ENCODE measurements at regions not wholly inside any gene's neighbourhood (a gene's known extent, or its start where the extent isn't known, plus 50 kb on each side); places are given as distances from the start of the nearest gene placed in this dataset.

DNA sequence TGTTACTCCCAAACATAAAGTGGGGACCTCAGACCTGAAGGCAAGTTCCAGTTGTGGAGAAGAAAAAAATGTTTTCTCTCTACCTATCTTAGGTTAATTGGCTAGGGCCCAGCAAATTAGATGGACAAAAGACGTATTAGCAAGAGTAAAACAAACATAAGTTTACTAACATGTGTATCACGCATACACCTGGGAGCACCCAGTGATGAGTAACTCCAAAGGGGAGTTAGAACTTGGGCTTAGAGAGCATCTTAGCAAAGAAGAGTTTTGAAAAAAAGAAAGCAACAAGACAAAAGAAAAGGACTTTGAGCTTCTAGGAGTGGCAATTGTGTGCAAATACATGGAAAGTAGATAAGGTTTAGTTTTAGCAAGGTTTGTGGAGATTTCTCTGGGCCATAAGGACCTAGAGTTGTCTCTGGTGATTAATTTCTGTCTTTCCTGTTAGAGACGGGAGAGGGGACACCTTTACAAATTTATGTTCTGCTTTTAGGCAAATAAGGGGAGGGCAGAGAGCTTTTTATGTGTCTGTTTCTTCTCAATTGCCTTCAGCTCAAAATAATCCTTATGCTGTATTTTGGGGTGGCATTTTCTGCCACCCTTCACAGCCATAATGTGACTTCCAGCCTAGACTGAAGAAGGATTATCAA is 76.7 kb upstream of the PTGFRN start:
- Histone ChIP-seq H3K36me3 (ENCODE audit: control insufficient read depth, insufficient read depth, low read length) (no peaks in the 10 kb centered on the region), H3K4me3 (ENCODE audit: low read depth, low read length) (no peak overlapping the region), H3K27me3 (ENCODE audit: control insufficient read depth, insufficient read depth, low read length) (peaks cover 6% of the 10 kb centered on the region)
- CTCF ChIA-PET: interaction anchor here (0.7 to 2.0 kb wide), 3 partner anchors 10 to 235 kb away, joined by 3 to 6 read pairs (median 3); no protein-coding TSS in a partner anchor
- TF ChIP-seq, protein P1, sequence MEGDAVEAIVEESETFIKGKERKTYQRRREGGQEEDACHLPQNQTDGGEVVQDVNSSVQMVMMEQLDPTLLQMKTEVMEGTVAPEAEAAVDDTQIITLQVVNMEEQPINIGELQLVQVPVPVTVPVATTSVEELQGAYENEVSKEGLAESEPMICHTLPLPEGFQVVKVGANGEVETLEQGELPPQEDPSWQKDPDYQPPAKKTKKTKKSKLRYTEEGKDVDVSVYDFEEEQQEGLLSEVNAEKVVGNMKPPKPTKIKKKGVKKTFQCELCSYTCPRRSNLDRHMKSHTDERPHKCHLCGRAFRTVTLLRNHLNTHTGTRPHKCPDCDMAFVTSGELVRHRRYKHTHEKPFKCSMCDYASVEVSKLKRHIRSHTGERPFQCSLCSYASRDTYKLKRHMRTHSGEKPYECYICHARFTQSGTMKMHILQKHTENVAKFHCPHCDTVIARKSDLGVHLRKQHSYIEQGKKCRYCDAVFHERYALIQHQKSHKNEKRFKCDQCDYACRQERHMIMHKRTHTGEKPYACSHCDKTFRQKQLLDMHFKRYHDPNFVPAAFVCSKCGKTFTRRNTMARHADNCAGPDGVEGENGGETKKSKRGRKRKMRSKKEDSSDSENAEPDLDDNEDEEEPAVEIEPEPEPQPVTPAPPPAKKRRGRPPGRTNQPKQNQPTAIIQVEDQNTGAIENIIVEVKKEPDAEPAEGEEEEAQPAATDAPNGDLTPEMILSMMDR (IDR thresholded peaks at IDR 0.05; ENCODE audit: insufficient read depth, low read depth, low read length): no peak
- POLR2A ChIA-PET: no interaction called here
- DNase-seq (ENCODE audit: low read depth): no peak

DNA sequence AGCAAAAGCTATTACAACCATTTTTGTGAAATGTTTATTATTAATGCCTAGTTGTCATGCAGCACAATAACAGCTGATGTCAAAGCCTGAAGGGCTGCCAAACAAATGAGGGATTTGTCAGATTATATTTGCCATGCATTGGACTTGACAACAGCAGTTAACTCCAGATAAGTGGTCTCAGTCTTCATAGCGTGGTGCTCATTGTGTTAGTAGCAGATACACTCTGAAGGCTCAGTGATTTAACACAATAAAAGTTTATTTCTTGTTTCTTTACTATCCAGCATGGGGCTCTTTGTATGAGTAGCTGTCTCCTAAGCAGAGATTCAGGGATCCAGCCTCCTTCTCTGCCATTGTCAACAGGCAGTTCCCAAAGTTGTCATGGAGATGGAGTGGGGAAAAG is 76.0 kb upstream of the PTGFRN start:
- H3K4me3 ChIP-seq (ENCODE audit: low read depth, low read length): no peak overlapping the region
- TF ChIP-seq, protein P1 (IDR thresholded peaks at IDR 0.05; ENCODE audit: insufficient read depth, low read depth, low read length): no peak
- ChIA-PET CTCF (interaction anchor here (2.0 kb wide), 1 partner anchor 9 kb away, joined by 6 read pairs; no protein-coding TSS in a partner anchor), POLR2A (no interaction called here)
- no peaks in the 10 kb centered on the region for H3K36me3 ChIP-seq (ENCODE audit: control insufficient read depth, insufficient read depth, low read length)
- no peak for DNase-seq (ENCODE audit: low read depth)
- H3K27me3 ChIP-seq (ENCODE audit: control insufficient read depth, insufficient read depth, low read length): peaks cover 6% of the 10 kb centered on the region

DNA sequence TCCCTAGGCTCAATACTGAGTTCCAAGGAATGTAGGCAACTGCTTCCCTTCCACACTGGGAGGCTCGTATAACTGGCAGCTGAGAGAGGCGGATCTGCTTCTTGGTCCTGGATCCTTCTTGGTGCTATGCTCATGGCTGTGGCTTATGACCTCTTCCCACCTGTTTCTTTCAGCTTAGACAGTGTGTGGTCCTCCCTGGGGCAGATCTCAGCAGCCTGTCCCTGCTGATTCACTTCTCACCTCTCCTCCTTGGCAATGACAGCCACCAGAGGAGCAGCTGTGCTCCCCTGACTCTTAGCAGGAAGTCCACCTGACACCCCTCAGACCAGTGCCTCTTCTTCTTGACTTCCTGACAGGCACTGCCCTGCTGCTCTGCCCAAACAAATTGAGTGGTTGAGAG is 75.1 kb upstream of the PTGFRN start:
- no peak for DNase-seq (ENCODE audit: low read depth)
- CTCF ChIA-PET: no interaction called here

DNA sequence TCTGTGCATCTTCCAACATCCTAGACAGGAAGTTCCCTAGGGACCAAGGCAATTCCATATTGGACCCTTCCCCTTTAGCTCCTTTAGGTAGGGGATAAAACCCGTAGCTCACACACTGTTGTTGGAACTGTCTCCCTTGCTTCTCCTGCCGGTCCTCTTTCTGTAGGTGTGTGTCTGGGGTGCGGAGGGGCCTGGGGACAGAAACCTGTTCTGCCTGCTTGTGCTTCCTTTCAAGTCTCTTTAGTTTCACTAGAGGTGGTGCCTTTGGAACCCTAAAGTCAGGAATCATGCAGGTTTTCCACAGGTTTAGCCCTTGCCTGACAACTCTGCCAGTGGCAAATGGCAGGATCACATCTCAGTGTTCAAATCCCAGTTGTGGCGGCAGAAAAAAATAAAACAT is 74.6 kb upstream of the PTGFRN start:
- peaks cover 6% of the 10 kb centered on the region for H3K27me3 ChIP-seq (ENCODE audit: control insufficient read depth, insufficient read depth, low read length)
- no peaks in the 10 kb centered on the region for H3K36me3 ChIP-seq (ENCODE audit: control insufficient read depth, insufficient read depth, low read length)
- no peak for DNase-seq (ENCODE audit: low read depth)
- POLR2A ChIA-PET: no interaction called here
- TF ChIP-seq, protein P1 (IDR thresholded peaks at IDR 0.05; ENCODE audit: insufficient read depth, low read depth, low read length): no peak
- no peak overlapping the region for H3K4me3 ChIP-seq (ENCODE audit: low read depth, low read length)
- CTCF ChIA-PET: no interaction called here

More for the DNA sequence above, 75.1 kb upstream of the PTGFRN start:
- POLR2A ChIA-PET: no interaction called here
- H3K4me3 ChIP-seq (ENCODE audit: low read depth, low read length): no peak overlapping the region
- H3K36me3 ChIP-seq (ENCODE audit: control insufficient read depth, insufficient read depth, low read length): no peaks in the 10 kb centered on the region
- peaks cover 6% of the 10 kb centered on the region for H3K27me3 ChIP-seq (ENCODE audit: control insufficient read depth, insufficient read depth, low read length)
- TF ChIP-seq, protein P1 (IDR thresholded peaks at IDR 0.05; ENCODE audit: insufficient read depth, low read depth, low read length): no peak

DNA sequence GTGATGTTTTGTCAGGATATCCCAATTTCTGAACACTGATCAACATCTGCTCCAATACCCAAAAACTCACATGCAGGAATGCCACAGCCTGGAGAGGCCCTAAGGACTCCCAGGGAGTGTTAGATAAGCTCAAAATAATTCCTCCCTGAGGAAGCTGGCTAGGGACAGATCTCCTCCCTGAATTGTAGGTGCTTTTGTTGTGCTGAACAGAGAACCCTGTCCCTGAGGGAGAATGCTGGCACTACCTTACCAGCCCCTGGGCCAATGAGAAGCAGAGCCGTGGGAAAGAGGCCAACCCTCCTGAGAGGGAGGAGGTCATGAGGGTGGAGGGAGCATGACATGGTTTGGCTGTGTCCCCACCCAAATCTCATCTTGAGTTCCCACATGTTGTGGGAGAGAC is 73.6 kb upstream of the PTGFRN start:
- Histone ChIP-seq H3K4me3 (ENCODE audit: low read depth, low read length) (no peak overlapping the region), H3K27me3 (ENCODE audit: control insufficient read depth, insufficient read depth, low read length) (peaks cover 6% of the 10 kb centered on the region), H3K36me3 (ENCODE audit: control insufficient read depth, insufficient read depth, low read length) (no peaks in the 10 kb centered on the region)
- CTCF ChIA-PET: no interaction called here
- POLR2A ChIA-PET: no interaction called here
- TF ChIP-seq, protein P1 (IDR thresholded peaks at IDR 0.05; ENCODE audit: insufficient read depth, low read depth, low read length): no peak
- no peak for DNase-seq (ENCODE audit: low read depth)
